ENCODE measurements at regions not wholly inside any gene's neighbourhood (a gene's known extent, or its start where the extent isn't known, plus 50 kb on each side); places are given as distances from the start of the nearest gene placed in this dataset.

- no peak overlapping the region for H2BK5ac ChIP-seq (ENCODE audit: low read depth, low read length, poor library complexity, severe bottlenecking)
- H3K79me1 ChIP-seq (ENCODE audit: low read depth in 1 of 2, low read length in 2 of 2) = no peaks in the 10 kb centered on the region
- no peak overlapping the region for H3K27ac ChIP-seq (ENCODE audit: insufficient read depth, low read length)
- TF ChIP-seq RCOR1 (IDR thresholded peaks at IDR 0.05; ENCODE audit: insufficient replicate concordance, low read length) (no peak), CHD1 (IDR thresholded peaks at IDR 0.05; ENCODE audit: low read depth, low read length) (no peak), CEBPB (IDR thresholded peaks at IDR 0.05; ENCODE audit: low read depth, low read length) (no peak), POLR2A (IDR thresholded peaks at IDR 0.05; ENCODE audit: low read depth, low read length) (no peak), MAZ (IDR thresholded peaks at IDR 0.05; ENCODE audit: borderline replicate concordance, low read depth, low read length) (no peak), CTCF (conservative IDR thresholded peaks at IDR 0.05; ENCODE audit: low read depth, low read length) (no peak), MXI1 (IDR thresholded peaks at IDR 0.05; ENCODE audit: borderline replicate concordance, low read depth, low read length) (no peak), RAD21 (IDR thresholded peaks at IDR 0.05; ENCODE audit: low read length) (no peak), FOS (IDR thresholded peaks at IDR 0.05; ENCODE audit: low read depth, low read length) (no peak), RFX5 (IDR thresholded peaks at IDR 0.05; ENCODE audit: low read depth, low read length) (no peak), ELK1 (IDR thresholded peaks at IDR 0.05; ENCODE audit: borderline replicate concordance, low read depth, low read length) (no peak), MAFK (IDR thresholded peaks at IDR 0.05; ENCODE audit: low read depth, low read length) (no peak), USF2 (IDR thresholded peaks at IDR 0.05; ENCODE audit: low read depth, low read length) (no peak), BHLHE40 (IDR thresholded peaks at IDR 0.05; ENCODE audit: low read depth, low read length) (no peak), SMC3 (IDR thresholded peaks at IDR 0.05; ENCODE audit: low read depth, low read length) (no peak), NFE2L2 (IDR thresholded peaks at IDR 0.05; ENCODE audit: low read depth, low read length) (no peak)
- H3K14ac ChIP-seq (replicated peaks; ENCODE audit: low read depth, low read length) = no peak overlapping the region
- in situ Hi-C loops (cut with MboI; ENCODE audit: low sequenced_read_pairs) (loop anchor here (25.0 kb wide), 2 partner anchors 634 to 1234 kb away; no protein-coding TSS in a partner anchor), dilution Hi-C loops (cut with HindIII; ENCODE audit: low sequenced_read_pairs, unreplicated experiment) (no loop called here), intact Hi-C loops (cut with micrococcal nuclease) (no loop called here)
- H3K9ac ChIP-seq (ENCODE audit: low read depth, low read length) = no peak overlapping the region
- 94% methylated on average over 3 of the region's 6 CpGs; no CpG with 5 or more reads in 1 of the 2 experiments for WGBS, 2 experiments (ENCODE audit: extremely low coverage in 2 of 2, insufficient read length in 1 of 2)
- no peak overlapping the region for H3K4ac ChIP-seq (ENCODE audit: low read depth, low read length)
- H3K36me3 ChIP-seq (ENCODE audit: control insufficient read depth, insufficient read depth, low read length) = no peaks in the 10 kb centered on the region
- H3K9me1 ChIP-seq (ENCODE audit: insufficient read depth, low read length) = 0 out of 2 replicates have a peak, but pooled peaks cover 3% of the 10 kb centered on the region
- ATAC-seq (ENCODE audit: low read depth) = no peak
- H3K56ac ChIP-seq (ENCODE audit: extremely low read depth, insufficient read depth, low read length) = no peak overlapping the region
- H3K27me3 ChIP-seq (ENCODE audit: control insufficient read depth, insufficient read depth, low read length) = 0 out of 2 replicates have a peak, but pooled peaks cover 2% of the 10 kb centered on the region
- ChIA-PET POLR2A (ENCODE audit: unreplicated experiment) (no interaction called here), CTCF (interaction anchor here (0.6 kb wide), 1 partner anchor 45 kb away, joined by 3 read pairs; no protein-coding TSS in a partner anchor)
- peaks cover 5% of the 10 kb centered on the region; the same call in 1 of the 2 replicates for H3K4me1 ChIP-seq (ENCODE audit: control insufficient read depth, insufficient read depth, low read length)
- no peak overlapping the region for H2AK9ac ChIP-seq (replicated peaks; ENCODE audit: low read depth, low read length, poor library complexity)
- no peak overlapping the region for H3K18ac ChIP-seq (ENCODE audit: low read depth, low read length)
- no peak overlapping the region for H2BK15ac ChIP-seq (ENCODE audit: low read depth, low read length)
- DNase-seq = no peak
- H2BK120ac ChIP-seq (ENCODE audit: low read depth, low read length) = no peak overlapping the region
- H2AFZ ChIP-seq (replicated peaks; ENCODE audit: low read length, poor library complexity) = no peak overlapping the region
- no peak overlapping the region for H4K8ac ChIP-seq (ENCODE audit: low read depth in 2 of 2, low read length in 2 of 2)
- no peak overlapping the region for H3K4me3 ChIP-seq (ENCODE audit: insufficient read depth, low read depth, low read length)
- no peaks in the 10 kb centered on the region for H4K20me1 ChIP-seq (ENCODE audit: insufficient read depth, low read length)
- no peak overlapping the region for H4K91ac ChIP-seq (ENCODE audit: insufficient read depth, low read depth, low read length)
- H4K5ac ChIP-seq (ENCODE audit: low read depth, low read length) = no peak overlapping the region
- no peak overlapping the region for H2BK20ac ChIP-seq (ENCODE audit: low read depth, low read length)
- no TSS peak for BruUV-seq (replicated peaks)
- H3K9me3 ChIP-seq (ENCODE audit: control insufficient read depth, insufficient read depth, low read length) = no peaks in the 10 kb centered on the region
- no peak overlapping the region for H2AK5ac ChIP-seq (ENCODE audit: low read depth, low read length)
- no peak overlapping the region for H3K23ac ChIP-seq (ENCODE audit: low read depth, low read length)
- no peak overlapping the region for H3K4me2 ChIP-seq (ENCODE audit: low read depth, low read length)
These were observed 294.0 kb downstream of the CLIC5 start for GRCh38 chr6:45721665-45722064.
